ENCODE measurements at regions not wholly inside any gene's neighbourhood (a gene's known extent, or its start where the extent isn't known, plus 50 kb on each side); places are given as distances from the start of the nearest gene placed in this dataset.
"Not testable (repeated sequence)": the region's sequence is repeated elsewhere in the genome, so short reads cannot be mapped to it uniquely, and the experiment has no call there.

- ChIA-PET CTCF (interaction anchor here (0.8 to 1.9 kb wide), 2 partner anchors 9 to 14 kb away, joined by 3 to 6 read pairs; no protein-coding TSS in a partner anchor), POLR2A (no interaction called here)
- H3K4me3 ChIP-seq (ENCODE audit: low read depth, low read length) = no peak overlapping the region
- TF ChIP-seq CTCF (IDR thresholded peaks at IDR 0.05; ENCODE audit: insufficient read depth, low read depth, low read length) = no peak
- no peaks in the 10 kb centered on the region for H3K27me3 ChIP-seq (ENCODE audit: control insufficient read depth, insufficient read depth, low read length)
- no peaks in the 10 kb centered on the region for H3K36me3 ChIP-seq (ENCODE audit: control insufficient read depth, insufficient read depth, low read length)
- no peak for DNase-seq (ENCODE audit: low read depth)
These were observed 99.7 kb upstream of the RAI14 start for GRCh38 chr5:34556509-34556782.

GRCh38 chr5:34561581-34561980 lies 94.5 kb upstream of the RAI14 start:
- CTCF ChIA-PET = interaction anchor here (1.0 kb wide), 1 partner anchor 9 kb away, joined by 4 read pairs; no protein-coding TSS in a partner anchor
- H3K4me3 ChIP-seq (ENCODE audit: low read depth, low read length); H3K36me3 ChIP-seq (ENCODE audit: control insufficient read depth, insufficient read depth, low read length); H3K27me3 ChIP-seq (ENCODE audit: control insufficient read depth, insufficient read depth, low read length); POLR2A ChIA-PET; DNase-seq (ENCODE audit: low read depth): not testable (repeated sequence)

- CTCF ChIA-PET = no interaction called here
- no peak overlapping the region for H3K4me3 ChIP-seq (ENCODE audit: low read depth, low read length)
- no peak for DNase-seq (ENCODE audit: low read depth)
- POLR2A ChIA-PET = no interaction called here
- no peaks in the 10 kb centered on the region for H3K36me3 ChIP-seq (ENCODE audit: control insufficient read depth, insufficient read depth, low read length)
- no peak for TF ChIP-seq CTCF (IDR thresholded peaks at IDR 0.05; ENCODE audit: insufficient read depth, low read depth, low read length)
- H3K27me3 ChIP-seq (ENCODE audit: control insufficient read depth, insufficient read depth, low read length) = no peaks in the 10 kb centered on the region
These were observed 93.3 kb upstream of the RAI14 start for GRCh38 chr5:34562791-34563190.

GRCh38 chr5:34563269-34563668 lies 92.9 kb upstream of the RAI14 start:
- no peak for DNase-seq (ENCODE audit: low read depth)
- Histone ChIP-seq H3K4me3 (ENCODE audit: low read depth, low read length) (no peak overlapping the region), H3K27me3 (ENCODE audit: control insufficient read depth, insufficient read depth, low read length) (no peaks in the 10 kb centered on the region), H3K36me3 (ENCODE audit: control insufficient read depth, insufficient read depth, low read length) (no peaks in the 10 kb centered on the region)
- ChIA-PET CTCF (no interaction called here), POLR2A (no interaction called here)
- TF ChIP-seq CTCF (IDR thresholded peaks at IDR 0.05; ENCODE audit: insufficient read depth, low read depth, low read length) = no peak

- CTCF ChIA-PET = no interaction called here
- DNase-seq (ENCODE audit: low read depth) = no peak
- no peaks in the 10 kb centered on the region for H3K36me3 ChIP-seq (ENCODE audit: control insufficient read depth, insufficient read depth, low read length)
These were observed 92.0 kb upstream of the RAI14 start for GRCh38 chr5:34563931-34564709.

More at GRCh38 chr5:34563931-34564709, 92.0 kb upstream of the RAI14 start:
- no peak overlapping the region for H3K4me3 ChIP-seq (ENCODE audit: low read depth, low read length)
- POLR2A ChIA-PET = no interaction called here
- no peaks in the 10 kb centered on the region for H3K27me3 ChIP-seq (ENCODE audit: control insufficient read depth, insufficient read depth, low read length)
- no peak for TF ChIP-seq CTCF (IDR thresholded peaks at IDR 0.05; ENCODE audit: insufficient read depth, low read depth, low read length)

Data from BJ (cell line).